SU-DHL-6 (cell line): ENCODE measurements at regions not wholly inside any gene's neighbourhood (a gene's known extent, or its start where the extent isn't known, plus 50 kb on each side); places are given as distances from the start of the nearest gene placed in this dataset.

Source experiments
- EZH2phosphoT487 ChIP-seq: fragments of 200-600 bp; sonication (generic), shearing (Covaris generic); conservative IDR thresholded peaks from 2 replicates; pipeline ENCODE4 v1.6.1; 2018; ENCODE audit warnings: mild to moderate bottlenecking, antibody characterized with exemption, low read length, moderate library complexity, mixed read lengths
- TF ChIP-seq, protein P1 (sequence below): fragments of 200-600 bp; sonication (generic); IDR thresholded peaks from one replicate; pipeline ENCODE4 v1.5.1; 2017; ENCODE audit warnings: antibody characterized with exemption, mild to moderate bottlenecking, low read length, moderate library complexity; ENCODE audit not compliant: insufficient read depth, poor library complexity, severe bottlenecking

- TF ChIP-seq, protein P1, sequence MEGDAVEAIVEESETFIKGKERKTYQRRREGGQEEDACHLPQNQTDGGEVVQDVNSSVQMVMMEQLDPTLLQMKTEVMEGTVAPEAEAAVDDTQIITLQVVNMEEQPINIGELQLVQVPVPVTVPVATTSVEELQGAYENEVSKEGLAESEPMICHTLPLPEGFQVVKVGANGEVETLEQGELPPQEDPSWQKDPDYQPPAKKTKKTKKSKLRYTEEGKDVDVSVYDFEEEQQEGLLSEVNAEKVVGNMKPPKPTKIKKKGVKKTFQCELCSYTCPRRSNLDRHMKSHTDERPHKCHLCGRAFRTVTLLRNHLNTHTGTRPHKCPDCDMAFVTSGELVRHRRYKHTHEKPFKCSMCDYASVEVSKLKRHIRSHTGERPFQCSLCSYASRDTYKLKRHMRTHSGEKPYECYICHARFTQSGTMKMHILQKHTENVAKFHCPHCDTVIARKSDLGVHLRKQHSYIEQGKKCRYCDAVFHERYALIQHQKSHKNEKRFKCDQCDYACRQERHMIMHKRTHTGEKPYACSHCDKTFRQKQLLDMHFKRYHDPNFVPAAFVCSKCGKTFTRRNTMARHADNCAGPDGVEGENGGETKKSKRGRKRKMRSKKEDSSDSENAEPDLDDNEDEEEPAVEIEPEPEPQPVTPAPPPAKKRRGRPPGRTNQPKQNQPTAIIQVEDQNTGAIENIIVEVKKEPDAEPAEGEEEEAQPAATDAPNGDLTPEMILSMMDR = no peak
- TF ChIP-seq EZH2phosphoT487 = no peak
These were observed 607.8 kb upstream of the PTGER4 start for GRCh38 chr5:40071870-40072269.
